ENCODE measurements at regions not wholly inside any gene's neighbourhood (a gene's known extent, or its start where the extent isn't known, plus 50 kb on each side); places are given as distances from the start of the nearest gene placed in this dataset.
"Not testable (repeated sequence)": the region's sequence is repeated elsewhere in the genome, so short reads cannot be mapped to it uniquely, and the experiment has no call there.

GRCh38 chr5:167853421-167853820 is 438.0 kb upstream of the WWC1 start:
- Histone ChIP-seq H3K36me3 (ENCODE audit: control insufficient read depth, insufficient read depth, low read length) (no peaks in the 10 kb centered on the region), H3K4me3 (replicated peaks; ENCODE audit: low read depth, low read length) (no peak overlapping the region), H3K27me3 (replicated peaks; ENCODE audit: control insufficient read depth, insufficient read depth, low read length) (no peaks in the 10 kb centered on the region)
- DNase-seq (ENCODE audit: extremely low read depth, insufficient read length): no peak
- TF ChIP-seq CTCF (IDR thresholded peaks at IDR 0.05; ENCODE audit: insufficient read depth, low read length, poor library complexity, severe bottlenecking): no peak

- no peak for TF ChIP-seq CTCF (IDR thresholded peaks at IDR 0.05; ENCODE audit: insufficient read depth, low read length, poor library complexity, severe bottlenecking)
- no peak for DNase-seq (ENCODE audit: extremely low read depth, insufficient read length)
- Histone ChIP-seq H3K36me3 (ENCODE audit: control insufficient read depth, insufficient read depth, low read length) (no peaks in the 10 kb centered on the region), H3K27me3 (replicated peaks; ENCODE audit: control insufficient read depth, insufficient read depth, low read length) (no peaks in the 10 kb centered on the region), H3K4me3 (replicated peaks; ENCODE audit: low read depth, low read length) (no peak overlapping the region)
These were observed 435.6 kb upstream of the WWC1 start for GRCh38 chr5:167855818-167856217.

GRCh38 chr5:167857321-167857720 is 434.1 kb upstream of the WWC1 start:
- Histone ChIP-seq H3K36me3 (ENCODE audit: control insufficient read depth, insufficient read depth, low read length) (no peaks in the 10 kb centered on the region), H3K27me3 (replicated peaks; ENCODE audit: control insufficient read depth, insufficient read depth, low read length) (no peaks in the 10 kb centered on the region), H3K4me3 (replicated peaks; ENCODE audit: low read depth, low read length) (no peak overlapping the region)
- no peak for TF ChIP-seq CTCF (IDR thresholded peaks at IDR 0.05; ENCODE audit: insufficient read depth, low read length, poor library complexity, severe bottlenecking)
- no peak for DNase-seq (ENCODE audit: extremely low read depth, insufficient read length)

GRCh38 chr5:167858186-167858855 is 433.1 kb upstream of the WWC1 start:
- not testable (repeated sequence) for DNase-seq (ENCODE audit: extremely low read depth, insufficient read length); H3K4me3 ChIP-seq (replicated peaks; ENCODE audit: low read depth, low read length); H3K27me3 ChIP-seq (replicated peaks; ENCODE audit: control insufficient read depth, insufficient read depth, low read length); H3K36me3 ChIP-seq (ENCODE audit: control insufficient read depth, insufficient read depth, low read length)

GRCh38 chr5:167861129-167861927 is 430.1 kb upstream of the WWC1 start:
- no peak for DNase-seq (ENCODE audit: extremely low read depth, insufficient read length)
- no peaks in the 10 kb centered on the region for H3K27me3 ChIP-seq (replicated peaks; ENCODE audit: control insufficient read depth, insufficient read depth, low read length)
- no peak overlapping the region for H3K4me3 ChIP-seq (replicated peaks; ENCODE audit: low read depth, low read length)
- H3K36me3 ChIP-seq (ENCODE audit: control insufficient read depth, insufficient read depth, low read length): no peaks in the 10 kb centered on the region
- TF ChIP-seq CTCF (IDR thresholded peaks at IDR 0.05; ENCODE audit: insufficient read depth, low read length, poor library complexity, severe bottlenecking): no peak

GRCh38 chr5:167861928-167862426 is 429.5 kb upstream of the WWC1 start:
- no peak for TF ChIP-seq CTCF (IDR thresholded peaks at IDR 0.05; ENCODE audit: insufficient read depth, low read length, poor library complexity, severe bottlenecking)
- DNase-seq (ENCODE audit: extremely low read depth, insufficient read length): no peak
- Histone ChIP-seq H3K4me3 (replicated peaks; ENCODE audit: low read depth, low read length) (no peak overlapping the region), H3K27me3 (replicated peaks; ENCODE audit: control insufficient read depth, insufficient read depth, low read length) (no peaks in the 10 kb centered on the region), H3K36me3 (ENCODE audit: control insufficient read depth, insufficient read depth, low read length) (no peaks in the 10 kb centered on the region)
